DMS53 (cell line): ENCODE measurements at regions not wholly inside any gene's neighbourhood (a gene's known extent, or its start where the extent isn't known, plus 50 kb on each side); places are given as distances from the start of the nearest gene placed in this dataset.
A peak's percentile ranks its signal among the peaks of the same experiment; 100 is the strongest.

Source experiments
- DNase-seq: peaks from one replicate; lab custom pipeline; 2025; lab: John Stamatoyannopoulos, UW

DNA sequence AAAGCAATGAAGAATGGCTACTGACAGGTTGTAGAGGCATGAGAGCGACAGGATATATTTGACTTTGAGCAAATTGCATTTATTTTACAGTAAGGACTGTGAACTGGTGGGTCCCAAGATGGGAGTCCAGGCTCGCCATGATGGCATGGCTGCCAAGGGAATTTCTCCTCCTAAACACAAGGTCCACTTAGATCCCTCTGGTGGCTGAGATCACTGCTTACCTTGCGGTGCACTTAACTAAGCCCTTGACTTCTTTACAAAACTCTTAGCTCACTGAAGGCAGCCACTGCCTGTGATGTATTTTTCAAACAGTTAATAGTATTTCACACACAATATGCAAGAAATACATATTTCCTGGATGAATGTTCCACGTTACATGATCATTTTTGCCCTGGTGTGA, 50.3 kb upstream of the SORBS2 start:
- no peak for DNase-seq

DNA sequence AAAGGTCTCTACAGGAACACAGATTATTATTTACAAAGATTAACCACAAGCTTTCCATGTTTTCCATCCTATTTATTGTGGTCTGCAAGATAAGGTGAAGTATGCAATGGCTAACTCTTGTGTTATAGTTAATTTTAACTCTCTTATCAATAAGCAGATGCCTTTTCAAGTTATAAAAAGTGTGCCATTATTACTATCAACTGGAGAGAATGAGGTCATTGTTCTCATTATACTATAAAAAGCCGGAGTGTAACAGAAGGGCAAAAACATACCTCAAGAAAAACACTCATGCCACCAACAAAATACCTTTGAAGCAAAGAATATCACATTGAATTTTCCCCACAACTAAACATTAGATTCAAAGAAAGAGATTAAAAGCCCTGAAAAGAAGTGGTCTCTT, 52.0 kb upstream of the SORBS2 start:
- DNase-seq: no peak

DNA sequence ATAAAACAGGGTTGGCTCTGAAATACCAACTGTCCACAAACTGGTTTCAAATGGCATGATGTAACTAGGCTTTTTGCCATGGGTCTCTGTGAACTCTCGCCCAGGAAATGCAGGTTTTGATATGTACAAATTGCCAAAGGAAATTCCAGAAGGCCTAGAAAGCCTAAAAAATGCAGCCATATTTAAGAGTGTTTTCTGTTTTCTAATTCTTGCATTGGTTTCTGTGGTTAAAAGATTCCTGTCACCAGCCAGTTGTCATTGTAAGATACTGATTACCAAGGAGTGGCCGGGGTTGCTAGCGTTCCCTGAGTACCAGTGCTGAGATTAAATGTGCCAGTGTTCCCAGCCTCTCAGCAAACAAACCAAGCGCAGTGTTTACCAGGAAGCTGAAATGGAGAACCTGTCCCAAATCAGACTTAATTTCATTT, 53.9 kb upstream of the SORBS2 start:
- peak; percentile 37 for DNase-seq

DNA sequence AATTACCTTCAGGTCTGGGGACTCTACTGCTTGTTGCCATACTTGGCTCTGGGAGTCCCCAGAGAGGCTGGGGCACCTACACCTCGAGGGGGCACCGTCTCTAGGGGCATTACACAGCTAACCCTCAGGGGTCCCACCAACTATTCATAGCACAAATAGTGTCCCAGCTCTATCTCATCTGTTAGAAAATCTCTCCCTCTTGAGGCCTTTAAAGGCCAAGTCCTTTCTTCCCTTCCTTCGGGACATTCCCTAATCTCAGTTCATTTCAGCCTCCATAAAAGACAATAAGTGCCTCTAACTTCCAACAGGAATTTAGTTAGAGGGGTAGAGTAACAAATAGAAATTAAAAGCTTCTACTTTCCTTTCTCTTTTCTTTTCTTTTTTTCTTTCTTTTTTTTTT, 55.8 kb upstream of the SORBS2 start:
- DNase-seq: no peak

DNA sequence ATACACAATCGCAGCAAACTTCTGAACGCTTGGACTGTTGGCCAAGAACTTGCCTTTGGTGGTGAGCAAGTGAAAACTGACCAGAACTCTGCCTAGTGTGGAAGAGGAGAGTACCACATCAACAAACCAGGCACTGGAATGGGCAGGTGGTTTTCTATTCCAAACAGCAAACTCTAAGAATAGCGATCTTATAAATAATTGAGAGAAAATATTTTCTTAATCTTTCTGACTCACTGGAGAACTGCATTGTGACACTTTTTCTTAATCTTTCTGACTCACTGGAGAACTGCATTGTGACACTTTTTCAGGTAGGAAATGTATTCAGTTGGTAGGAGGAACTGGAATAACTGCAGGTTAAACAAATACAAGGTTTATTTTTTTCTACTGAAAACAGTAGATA, 57.0 kb upstream of the SORBS2 start:
- no peak for DNase-seq

DNA sequence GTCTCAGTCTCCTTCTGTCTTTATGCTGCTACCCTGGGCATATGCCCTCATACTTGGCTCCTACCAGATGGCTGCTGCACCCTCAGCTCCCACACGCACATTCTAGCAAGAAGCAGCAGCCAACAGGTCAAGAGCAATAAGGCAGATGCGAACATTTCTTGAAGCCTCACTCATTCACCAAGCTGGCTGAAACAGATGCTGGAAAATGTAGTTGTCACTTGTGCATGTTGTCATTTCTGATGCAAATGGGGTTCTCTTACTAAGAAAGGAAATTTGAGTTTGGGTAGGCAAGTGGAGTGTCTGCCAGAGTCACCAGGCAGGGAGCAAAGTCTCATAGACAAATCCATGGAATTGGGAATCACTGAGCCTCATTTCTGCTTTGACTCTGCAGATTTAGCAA, 57.4 kb upstream of the SORBS2 start:
- no peak for DNase-seq

DNA sequence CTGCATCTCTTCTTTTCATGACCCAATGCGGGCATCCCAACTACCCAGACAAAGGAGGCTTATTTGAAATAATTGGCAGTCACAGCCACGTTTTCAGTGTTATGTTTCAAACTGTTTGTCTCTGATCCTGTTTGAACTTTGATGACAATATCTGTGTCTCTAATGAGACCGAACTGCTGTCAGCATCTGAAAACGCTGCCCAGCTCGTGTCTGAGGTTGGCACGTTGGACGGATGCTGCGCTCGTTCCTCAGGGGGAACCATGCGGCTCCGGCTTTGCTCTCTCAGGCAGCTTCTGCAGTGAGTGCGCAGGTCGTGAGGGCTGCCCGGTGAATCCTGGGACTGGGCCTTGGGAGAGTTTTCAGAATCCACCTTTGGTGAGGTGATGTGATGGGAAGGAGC, 58.4 kb upstream of the SORBS2 start:
- DNase-seq: no peak

DNA sequence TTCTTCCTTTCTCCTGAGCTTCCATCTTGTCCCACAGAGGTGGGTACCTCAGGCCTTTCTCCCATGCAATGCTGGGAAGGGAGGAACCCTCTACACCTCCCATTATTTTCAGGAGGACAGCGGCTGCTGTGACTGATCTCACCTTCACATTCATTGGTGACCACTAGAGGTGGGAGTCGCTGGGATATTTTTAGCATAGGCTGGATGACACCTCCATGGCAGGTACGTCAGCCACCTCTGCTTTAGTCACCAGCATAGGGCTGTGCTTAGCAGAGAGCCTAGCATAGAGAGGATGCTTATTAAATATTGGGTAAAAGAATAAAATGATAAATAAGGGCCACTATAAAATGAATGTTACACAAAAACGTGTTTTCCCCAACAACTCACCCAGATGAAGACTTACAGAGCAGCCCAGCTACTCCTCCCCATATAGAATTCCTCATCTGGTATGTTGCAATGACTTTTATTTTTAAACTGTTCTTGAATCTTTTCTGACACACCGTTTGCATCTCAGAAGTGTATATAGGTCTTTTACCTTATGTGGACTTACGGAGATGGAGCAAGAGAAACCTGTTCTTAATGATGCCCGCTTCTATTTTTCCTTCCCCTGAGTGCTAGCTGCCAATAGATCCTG, 60.9 kb upstream of the SORBS2 start:
- DNase-seq: no peak

DNA sequence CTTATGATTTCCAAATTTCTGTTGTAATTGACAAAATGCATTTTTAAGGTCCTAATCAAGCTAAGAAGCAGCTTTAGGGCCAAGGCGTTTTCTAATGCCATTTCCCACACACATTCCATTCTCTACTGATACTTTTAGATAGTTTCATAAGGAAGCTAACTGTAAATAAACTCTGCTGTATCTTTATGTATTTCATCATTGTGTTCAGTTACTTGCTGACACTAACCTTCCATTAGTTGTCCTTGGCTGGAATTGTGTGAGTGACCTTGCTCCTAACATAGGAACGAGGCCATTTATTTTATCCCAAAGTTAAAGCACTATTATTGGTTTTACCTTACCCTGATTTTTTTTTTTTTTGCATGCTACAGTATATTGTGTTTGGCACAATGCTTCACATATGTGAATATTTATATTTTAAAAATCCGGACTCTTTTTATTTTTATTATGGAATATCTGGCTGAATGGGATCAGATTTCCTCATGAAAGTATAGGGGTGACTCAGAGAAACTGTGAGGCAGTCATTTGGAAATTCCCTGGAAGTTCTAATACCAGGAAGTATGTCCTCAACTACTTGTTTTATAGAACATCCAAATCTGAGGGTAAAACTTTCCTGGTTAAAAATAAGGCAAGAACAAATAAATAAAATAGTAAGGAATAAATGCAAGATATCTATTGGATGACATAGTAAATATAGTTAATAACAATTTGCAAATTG, 62.7 kb upstream of the SORBS2 start:
- DNase-seq: peak; percentile 14

DNA sequence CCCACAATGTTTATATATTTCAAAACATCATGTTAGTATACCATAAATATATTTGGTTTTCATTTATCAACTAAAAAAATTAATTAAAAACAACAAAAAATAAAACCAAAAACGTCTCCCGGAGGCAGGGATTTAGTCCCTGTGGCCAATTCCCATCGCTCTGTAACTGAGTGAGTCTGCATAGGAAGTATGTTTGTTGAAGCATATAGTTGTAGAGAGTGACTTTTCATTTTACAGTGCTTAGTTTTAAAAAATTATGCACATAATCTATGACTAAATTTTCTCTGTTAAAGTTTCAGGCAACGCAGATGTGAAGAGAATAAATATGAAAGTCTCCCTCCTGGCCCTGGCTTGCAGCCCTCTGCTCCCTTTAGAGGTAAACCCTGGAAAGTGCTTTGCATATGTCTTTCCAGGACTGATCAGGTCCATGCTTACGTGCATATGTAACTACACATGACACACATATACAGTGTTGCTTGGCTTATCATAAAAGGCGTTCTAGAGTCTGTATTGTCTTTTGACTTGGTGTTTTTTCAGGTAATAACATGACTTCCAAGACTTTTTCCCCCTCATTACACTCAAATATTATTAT, 63.4 kb upstream of the SORBS2 start:
- no peak for DNase-seq

DNA sequence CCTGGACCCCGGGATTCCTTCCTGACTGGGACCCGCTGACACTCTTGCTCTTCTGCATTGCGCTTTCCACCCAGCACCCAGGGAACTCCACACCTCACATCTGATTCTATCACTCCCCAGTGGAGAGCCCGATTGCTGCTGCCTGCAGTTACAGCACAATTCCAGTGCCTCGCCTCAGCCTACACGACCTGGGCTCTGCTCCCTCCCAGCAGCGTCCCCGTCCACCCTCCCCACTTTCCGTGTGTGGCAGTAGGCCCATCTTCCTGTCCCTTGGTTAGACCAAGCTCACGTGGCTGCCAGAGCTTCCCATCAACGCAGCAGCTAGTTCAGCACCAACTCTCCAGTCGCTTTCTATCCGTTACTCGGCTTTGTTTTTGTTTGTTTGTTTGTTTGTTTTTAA, 66.6 kb upstream of the SORBS2 start:
- DNase-seq: no peak

DNA sequence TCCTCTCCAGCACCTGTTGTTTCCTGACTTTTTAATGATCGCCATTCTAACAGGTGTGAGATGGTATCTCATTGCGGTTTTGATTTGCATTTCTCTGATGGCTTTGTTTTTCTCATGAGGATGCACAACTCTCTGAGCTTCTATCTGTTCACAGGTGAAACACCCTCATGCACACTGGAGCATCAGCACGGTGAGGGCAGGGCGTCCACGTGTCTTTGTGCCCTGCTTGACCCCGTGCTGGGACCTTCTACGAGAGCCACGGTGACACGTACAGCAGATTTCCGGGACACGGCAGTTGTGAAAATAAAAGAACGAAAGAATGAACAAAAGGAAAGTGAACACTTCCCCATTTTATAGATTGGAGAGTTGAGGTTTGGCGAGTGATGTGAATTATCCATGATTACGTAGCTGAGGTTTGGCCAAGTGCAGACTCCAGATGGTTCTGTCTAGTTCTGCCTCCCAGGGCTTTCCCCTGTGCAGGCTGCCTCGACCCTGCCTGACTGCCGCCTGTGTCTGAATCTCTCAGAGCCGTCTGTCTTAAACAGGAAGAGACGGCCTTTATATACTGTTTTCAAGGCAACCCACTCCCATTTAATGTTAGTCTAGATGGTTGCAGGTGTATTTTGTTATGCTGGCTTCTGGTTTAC, 67.8 kb upstream of the SORBS2 start:
- no peak for DNase-seq

DNA sequence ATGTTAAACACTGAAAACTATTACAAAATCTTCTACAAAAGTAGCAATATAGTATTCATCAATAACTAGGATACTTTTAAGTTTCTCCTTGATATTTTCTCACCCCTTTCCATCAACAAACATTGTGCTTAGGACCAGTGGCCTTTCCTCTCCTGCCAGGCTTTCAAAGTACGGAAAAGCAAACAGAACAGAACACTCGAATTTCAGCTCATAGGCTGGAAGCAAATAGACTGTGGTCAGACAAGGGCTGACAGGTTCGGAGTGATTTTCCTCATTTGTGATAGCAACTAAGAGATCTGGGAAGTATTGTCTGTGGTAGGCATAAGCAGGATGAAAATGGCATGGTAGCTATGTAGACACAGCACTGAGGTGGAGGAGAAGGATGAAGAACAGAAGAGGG, 68.6 kb upstream of the SORBS2 start:
- peak; percentile 83 for DNase-seq

DNA sequence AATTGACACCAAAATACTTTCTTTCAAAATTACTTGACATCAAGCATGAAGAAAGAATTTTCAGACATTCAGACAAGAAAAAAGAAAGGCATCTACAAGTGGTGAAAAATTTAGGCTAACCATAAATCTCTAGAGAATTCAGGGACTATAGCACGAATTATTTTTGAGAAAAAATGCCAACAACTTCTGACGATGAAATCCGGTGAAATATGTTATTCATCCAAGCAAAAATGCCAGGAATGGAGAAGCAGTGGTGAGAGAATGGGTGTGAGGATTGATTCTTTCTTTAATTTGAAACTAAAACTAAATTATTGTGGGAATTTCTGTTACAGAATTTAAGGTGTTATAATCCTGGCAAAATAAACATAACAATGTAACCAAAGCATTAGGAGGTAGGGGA, 69.4 kb upstream of the SORBS2 start:
- DNase-seq: no peak

DNA sequence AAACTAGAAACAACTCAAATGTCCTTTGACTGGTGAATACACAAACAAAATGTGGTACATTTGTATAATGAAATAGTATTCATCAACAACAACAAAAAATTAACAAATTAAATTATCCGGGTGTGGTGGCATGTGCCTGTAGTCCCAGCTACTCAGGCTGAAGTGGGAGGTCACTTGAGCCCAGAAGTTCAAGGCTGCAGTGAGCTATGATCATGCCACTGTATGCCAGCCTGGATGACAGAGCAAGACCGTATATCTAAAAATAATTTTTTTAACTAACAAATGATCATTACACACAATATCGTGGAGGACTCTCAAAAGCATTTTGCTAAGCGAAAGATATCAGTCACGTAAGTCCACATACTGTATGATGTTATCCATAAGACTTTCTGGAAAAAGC, 71.6 kb upstream of the SORBS2 start:
- no peak for DNase-seq

DNA sequence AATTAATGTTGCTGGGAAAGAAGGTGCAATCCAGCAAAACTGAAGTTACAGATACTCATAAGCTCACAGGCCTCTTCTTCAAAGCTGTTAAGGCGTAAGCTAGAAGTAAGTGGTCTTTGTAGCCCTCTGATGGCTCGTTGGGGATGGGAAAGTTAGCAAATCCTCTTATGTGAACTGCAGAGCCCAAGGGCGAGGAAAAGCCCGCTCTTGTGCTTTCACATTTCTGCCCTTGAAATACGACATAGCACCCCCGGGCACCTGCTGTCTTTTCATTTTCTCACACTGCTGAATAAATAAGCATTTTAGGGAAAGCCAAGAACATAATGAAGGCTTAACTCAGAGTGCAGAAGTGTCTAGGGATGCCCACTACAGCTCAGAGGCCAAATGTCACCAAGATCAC, 73.1 kb upstream of the SORBS2 start:
- no peak for DNase-seq

DNA sequence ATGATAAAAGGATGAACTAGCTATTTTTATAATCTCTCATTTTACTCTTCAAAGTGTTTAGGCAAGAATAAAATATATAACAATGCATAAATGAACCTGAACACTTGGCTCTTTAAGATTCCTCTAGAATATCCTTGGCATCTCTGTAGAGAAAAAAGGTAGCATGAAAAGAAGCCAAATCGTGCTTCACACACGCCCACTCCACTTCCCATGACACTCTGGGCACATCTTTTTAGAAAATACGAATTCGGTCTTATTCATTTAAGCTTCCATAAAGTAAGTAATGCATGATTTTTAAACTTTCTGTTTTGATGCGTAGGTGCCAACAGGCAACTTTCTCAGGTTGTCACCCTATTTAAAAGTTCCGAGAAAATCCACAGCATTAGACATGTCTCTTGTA, 73.6 kb upstream of the SORBS2 start:
- no peak for DNase-seq

DNA sequence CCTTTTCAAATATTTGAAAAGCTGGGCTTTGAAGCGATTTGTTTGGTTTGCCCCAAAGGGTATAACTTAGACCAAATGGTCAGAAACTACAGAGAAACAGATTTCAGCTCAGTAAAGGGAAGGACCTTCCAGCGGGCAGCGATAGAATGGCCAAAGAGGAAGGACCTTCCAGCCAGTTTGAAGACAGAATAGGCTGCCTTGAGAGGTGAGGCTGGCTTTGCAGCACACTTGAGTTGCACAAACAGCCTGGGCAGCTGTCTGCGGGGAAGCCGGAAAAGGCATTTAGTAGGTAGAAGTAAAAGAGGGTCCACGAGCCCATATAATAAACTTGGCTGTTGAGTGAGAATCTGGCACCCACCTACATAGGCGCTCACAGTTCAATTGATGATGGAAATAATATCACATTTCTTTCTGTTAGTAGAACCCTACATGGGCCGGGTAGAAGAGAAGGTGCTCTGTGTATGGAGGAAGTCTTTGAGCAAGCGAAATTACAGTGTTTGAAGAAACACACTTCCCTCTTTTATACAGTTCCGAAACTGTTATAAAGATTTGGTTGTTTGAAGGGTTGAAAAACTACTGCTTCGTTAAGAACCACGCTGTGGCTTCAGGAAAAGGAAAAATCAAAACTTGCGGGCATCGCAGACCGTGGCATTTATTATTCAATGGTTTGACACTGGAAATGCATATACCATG, 75.0 kb upstream of the SORBS2 start:
- no peak for DNase-seq

DNA sequence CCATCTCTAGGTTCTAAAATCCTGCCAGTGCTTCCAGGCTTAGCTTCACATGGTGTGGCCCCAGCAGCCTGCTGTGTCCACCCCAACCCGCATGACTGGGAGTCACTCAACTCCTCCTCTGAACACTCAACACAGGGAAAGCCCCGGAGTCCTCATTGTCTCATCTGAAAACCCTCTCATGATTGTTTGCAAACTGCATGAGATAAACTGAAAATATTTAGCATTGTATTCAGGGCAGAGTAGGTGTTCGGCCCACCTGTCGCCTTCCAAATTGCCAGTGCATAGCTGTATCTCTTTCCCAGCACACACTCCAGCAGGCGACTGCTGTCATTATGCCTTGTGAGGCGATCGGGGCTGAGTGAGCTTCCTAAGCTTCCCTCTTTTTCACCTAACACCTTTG, 76.7 kb upstream of the SORBS2 start:
- DNase-seq: no peak

DNA sequence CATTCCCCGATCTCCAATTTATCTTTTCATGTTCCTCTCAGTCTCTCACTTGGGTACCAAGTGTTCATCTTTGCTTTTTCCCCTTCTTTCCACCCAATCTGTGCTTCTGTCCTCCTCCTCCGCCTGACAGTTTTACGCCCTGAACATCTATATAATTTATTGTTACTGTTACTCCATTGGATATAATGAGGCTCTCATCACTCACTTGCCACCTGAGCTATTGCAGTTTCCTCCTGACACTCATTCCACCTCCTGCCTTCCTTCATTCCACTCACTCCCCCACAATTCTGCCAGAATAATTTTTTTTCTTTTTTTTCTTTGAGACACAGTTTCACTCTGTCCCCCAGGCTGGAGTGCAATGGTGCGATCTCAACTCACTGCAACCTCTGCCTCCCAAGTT, 77.6 kb upstream of the SORBS2 start:
- no peak for DNase-seq

DNA sequence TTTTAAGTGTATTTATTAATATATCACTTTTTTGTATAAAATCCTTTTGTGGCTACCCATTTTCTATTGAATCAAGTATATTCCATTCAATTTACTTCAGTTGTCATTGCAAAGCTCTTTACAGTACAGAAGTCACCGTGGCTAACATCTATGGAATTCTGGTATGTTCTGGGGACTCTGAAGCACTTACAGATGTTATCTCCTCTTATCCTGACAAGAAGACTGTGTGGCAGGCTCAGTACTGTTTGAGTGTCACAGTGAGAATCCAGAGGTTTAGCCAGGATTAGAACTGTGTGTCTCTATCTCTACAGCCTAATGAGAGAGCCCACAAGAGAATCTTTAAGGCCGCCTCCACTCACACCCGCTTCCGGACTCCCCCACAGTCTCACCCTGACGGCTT, 78.2 kb upstream of the SORBS2 start:
- no peak for DNase-seq

DNA sequence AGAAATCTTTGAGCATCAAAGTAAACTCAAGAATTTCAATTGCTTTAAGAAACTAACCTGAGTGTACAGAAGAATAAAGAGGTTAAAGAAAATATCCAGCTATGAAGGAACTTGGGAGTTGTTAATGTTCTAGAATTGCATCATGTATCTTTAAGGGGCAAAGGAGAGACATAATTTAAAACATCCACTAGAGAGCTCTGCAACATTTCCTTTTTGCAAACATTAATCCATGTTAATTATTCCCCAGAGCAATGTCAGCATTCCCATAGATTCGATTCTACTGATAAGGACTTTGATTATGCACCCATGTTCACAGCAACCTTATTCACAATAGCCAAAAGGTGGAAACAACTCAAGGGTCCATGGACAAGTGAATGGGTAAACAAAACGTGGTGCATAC, 80.2 kb upstream of the SORBS2 start:
- no peak for DNase-seq

DNA sequence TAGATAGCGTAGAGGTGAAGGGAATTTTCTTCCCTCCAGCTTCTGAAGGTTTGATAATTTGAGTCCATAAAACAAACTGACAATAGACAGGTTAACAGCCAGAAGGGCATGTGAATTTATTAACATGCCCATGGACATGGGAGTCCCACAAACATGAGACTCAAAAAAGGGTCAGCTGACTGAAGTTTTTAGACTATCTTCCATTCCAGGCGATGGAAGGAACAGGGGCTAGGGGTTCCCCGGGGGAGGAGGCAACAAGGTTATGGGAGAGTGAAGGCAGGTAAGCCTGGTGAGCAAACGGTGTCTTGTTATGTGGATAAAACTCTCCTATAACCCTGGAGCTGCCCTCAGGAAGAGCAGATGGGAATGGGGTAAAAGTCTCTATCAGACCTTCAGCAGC, 81.5 kb upstream of the SORBS2 start:
- no peak for DNase-seq
